ENCODE measurements at regions not wholly inside any gene's neighbourhood (a gene's known extent, or its start where the extent isn't known, plus 50 kb on each side); places are given as distances from the start of the nearest gene placed in this dataset.

DNA sequence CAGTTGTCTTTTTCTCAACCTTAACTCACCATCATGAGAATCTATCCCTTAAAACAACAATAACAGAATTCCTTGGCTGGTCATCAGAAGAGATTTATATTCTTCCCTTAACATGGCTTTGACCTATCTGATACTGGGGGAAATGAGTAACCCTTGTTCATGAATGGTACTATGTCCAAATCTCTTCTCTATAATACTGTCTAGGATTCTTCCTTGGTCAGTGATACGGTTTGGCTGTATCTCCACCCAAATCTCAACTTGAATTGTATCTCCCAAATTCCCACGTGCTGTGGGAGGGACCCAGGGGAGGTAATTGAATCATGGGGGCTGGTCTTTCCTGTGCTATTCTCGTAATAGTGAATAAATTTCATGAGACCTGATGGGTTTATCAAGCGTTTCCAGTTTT is 282.0 kb upstream of the SIX2 start:
- no peak overlapping the region for H3K27ac ChIP-seq (ENCODE audit: low read length)
- H2AFZ ChIP-seq (ENCODE audit: low read depth, low read length): no peak overlapping the region
- H3K4me2 ChIP-seq (ENCODE audit: low read length): no peak overlapping the region
- no peaks in the 10 kb centered on the region for H4K20me1 ChIP-seq (ENCODE audit: insufficient read depth, low read length)
- no peak for TF ChIP-seq CTCF (IDR thresholded peaks at IDR 0.05; ENCODE audit: low read depth, low read length)
- TF ChIP-seq EZH2phosphoT487 (IDR thresholded peaks at IDR 0.05; ENCODE audit: low read depth): no peak
- H3K79me2 ChIP-seq (ENCODE audit: low read length): no peaks in the 10 kb centered on the region
- H3K27me3 ChIP-seq (ENCODE audit: low read depth, low read length): peaks cover 11% of the 10 kb centered on the region; the same call in 1 of the 2 replicates
- H3K4me3 ChIP-seq (ENCODE audit: low read length): no peak overlapping the region
- H3K9ac ChIP-seq (ENCODE audit: low read length): no peak overlapping the region
- no peaks in the 10 kb centered on the region for H3K36me3 ChIP-seq (replicated peaks; ENCODE audit: low read depth, low read length)
- no peaks in the 10 kb centered on the region for H3K9me3 ChIP-seq (ENCODE audit: insufficient read depth, low read length)
- H3K4me1 ChIP-seq (ENCODE audit: low read length): peaks cover 22% of the 10 kb centered on the region

DNA sequence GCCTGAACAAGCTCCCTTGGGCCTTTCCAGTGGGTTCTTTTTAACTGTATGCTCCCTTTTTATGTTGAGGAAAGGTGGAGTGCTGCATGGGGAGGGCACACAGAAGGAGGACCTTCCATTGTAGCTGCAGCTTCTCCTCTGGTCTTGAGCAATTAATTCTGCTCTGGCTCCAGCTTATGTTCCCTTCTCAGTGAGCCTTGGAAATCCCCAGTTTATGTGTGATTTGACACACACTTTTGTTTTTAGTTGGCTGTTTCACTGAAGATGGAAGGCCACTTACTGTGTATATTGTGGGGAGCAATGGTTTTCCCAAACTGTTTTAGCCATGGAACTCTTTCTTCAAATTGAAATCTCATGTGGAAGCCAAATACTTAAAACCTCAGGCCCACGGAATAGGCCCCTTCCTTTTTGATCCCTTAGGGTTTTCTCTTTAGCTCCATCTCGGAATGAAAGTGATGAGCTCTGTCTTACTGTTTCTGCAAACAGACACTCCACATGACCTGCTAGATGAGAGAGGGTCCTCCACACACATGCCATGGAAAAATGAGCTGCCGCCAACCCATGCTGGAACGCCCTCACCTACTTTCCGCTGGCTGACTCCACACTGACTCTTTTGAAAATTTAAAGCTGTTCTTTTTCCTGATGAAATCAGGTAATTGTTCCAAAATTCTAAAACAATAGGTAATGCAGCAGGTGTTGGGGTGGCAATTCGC is 280.9 kb upstream of the SIX2 start:
- Histone ChIP-seq H3K4me2 (ENCODE audit: low read length) (peak overlapping the region; percentile 56), H3K79me2 (ENCODE audit: low read length) (no peaks in the 10 kb centered on the region), H3K9me3 (ENCODE audit: insufficient read depth, low read length) (no peaks in the 10 kb centered on the region), H3K27ac (ENCODE audit: low read length) (peak overlapping the region; percentile 6; the same call in 1 of the 2 replicates), H3K4me1 (ENCODE audit: low read length) (peaks cover 22% of the 10 kb centered on the region), H3K9ac (ENCODE audit: low read length) (no peak overlapping the region; the same call in 1 of the 2 replicates), H3K4me3 (ENCODE audit: low read length) (no peak overlapping the region), H3K36me3 (replicated peaks; ENCODE audit: low read depth, low read length) (no peaks in the 10 kb centered on the region), H2AFZ (ENCODE audit: low read depth, low read length) (no peak overlapping the region), H4K20me1 (ENCODE audit: insufficient read depth, low read length) (no peaks in the 10 kb centered on the region), H3K27me3 (ENCODE audit: low read depth, low read length) (peaks cover 11% of the 10 kb centered on the region; the same call in 1 of the 2 replicates)
- TF ChIP-seq CTCF (IDR thresholded peaks at IDR 0.05; ENCODE audit: low read depth, low read length) (no peak), EZH2phosphoT487 (IDR thresholded peaks at IDR 0.05; ENCODE audit: low read depth) (no peak)

DNA sequence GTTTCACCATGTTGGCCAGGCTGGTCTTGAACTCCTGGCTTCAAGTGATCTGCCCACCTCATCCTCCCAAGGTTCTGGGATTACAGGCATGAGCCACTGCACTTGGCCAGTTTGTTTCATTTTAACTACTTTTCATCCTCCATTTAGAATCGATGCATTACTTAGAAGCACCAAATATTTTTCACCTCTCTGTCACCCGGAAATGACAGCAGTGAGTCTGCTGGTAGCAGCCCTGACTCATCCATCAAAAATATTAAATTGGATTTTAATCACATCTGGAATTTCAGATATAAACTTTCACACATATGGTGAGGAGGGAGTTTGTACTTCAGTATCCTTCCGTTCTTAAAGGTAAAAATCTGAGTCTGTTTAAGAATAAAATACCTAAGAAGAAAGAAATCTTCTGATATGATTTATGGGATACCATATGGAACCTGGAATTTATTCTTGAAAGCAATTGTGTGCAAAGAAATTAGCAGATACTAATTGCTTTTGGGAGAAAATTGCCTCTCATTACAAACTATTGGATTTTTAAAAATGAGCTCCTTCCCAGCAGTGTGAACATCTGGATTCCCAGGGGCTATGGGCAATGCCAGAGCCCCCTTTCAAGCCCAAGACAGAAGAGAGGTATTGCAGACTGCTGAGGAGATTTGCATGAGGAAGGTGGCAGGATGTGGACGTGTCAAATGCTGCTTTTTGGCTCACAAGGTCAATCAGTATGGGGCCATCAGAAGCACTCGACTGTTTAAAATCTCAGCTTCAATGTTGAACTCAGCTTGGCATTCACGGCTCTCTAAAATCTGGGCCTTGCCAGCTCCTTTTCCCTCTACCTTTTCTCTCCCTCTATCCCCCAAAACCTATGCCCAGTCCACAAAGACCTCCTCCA is 279.5 kb upstream of the SIX2 start:
- Histone ChIP-seq H3K4me1 (ENCODE audit: low read length) (peaks cover 22% of the 10 kb centered on the region), H3K27ac (ENCODE audit: low read length) (no peak overlapping the region), H3K9ac (ENCODE audit: low read length) (no peak overlapping the region), H3K79me2 (ENCODE audit: low read length) (no peaks in the 10 kb centered on the region), H3K27me3 (ENCODE audit: low read depth, low read length) (peaks cover 15% of the 10 kb centered on the region; the same call in 1 of the 2 replicates), H3K9me3 (ENCODE audit: insufficient read depth, low read length) (no peaks in the 10 kb centered on the region), H3K4me3 (ENCODE audit: low read length) (no peak overlapping the region), H4K20me1 (ENCODE audit: insufficient read depth, low read length) (no peaks in the 10 kb centered on the region), H2AFZ (ENCODE audit: low read depth, low read length) (no peak overlapping the region; the same call in 1 of the 2 replicates), H3K4me2 (ENCODE audit: low read length) (peak overlapping the region; percentile 56), H3K36me3 (replicated peaks; ENCODE audit: low read depth, low read length) (no peaks in the 10 kb centered on the region)
- TF ChIP-seq CTCF (IDR thresholded peaks at IDR 0.05; ENCODE audit: low read depth, low read length) (no peak), EZH2phosphoT487 (IDR thresholded peaks at IDR 0.05; ENCODE audit: low read depth) (no peak)

- Histone ChIP-seq H3K9ac (ENCODE audit: low read length) (no peak overlapping the region), H3K79me2 (ENCODE audit: low read length) (no peaks in the 10 kb centered on the region), H3K4me1 (ENCODE audit: low read length) (peaks cover 22% of the 10 kb centered on the region), H2AFZ (ENCODE audit: low read depth, low read length) (no peak overlapping the region), H3K27me3 (ENCODE audit: low read depth, low read length) (0 out of 2 replicates have a peak, but pooled peaks cover 4% of the 10 kb centered on the region), H3K36me3 (replicated peaks; ENCODE audit: low read depth, low read length) (no peaks in the 10 kb centered on the region), H3K27ac (ENCODE audit: low read length) (no peak overlapping the region), H3K4me3 (ENCODE audit: low read length) (no peak overlapping the region), H3K4me2 (ENCODE audit: low read length) (no peak overlapping the region), H4K20me1 (ENCODE audit: insufficient read depth, low read length) (no peaks in the 10 kb centered on the region), H3K9me3 (ENCODE audit: insufficient read depth, low read length) (no peaks in the 10 kb centered on the region)
- TF ChIP-seq EZH2phosphoT487 (IDR thresholded peaks at IDR 0.05; ENCODE audit: low read depth): no peak
- no peak for TF ChIP-seq CTCF (IDR thresholded peaks at IDR 0.05; ENCODE audit: low read depth, low read length)
These were observed 277.8 kb upstream of the SIX2 start for GRCh38 chr2:45287045-45287444.
